ENCODE measurements at regions not wholly inside any gene's neighbourhood (a gene's known extent, or its start where the extent isn't known, plus 50 kb on each side); places are given as distances from the start of the nearest gene placed in this dataset.

DNA sequence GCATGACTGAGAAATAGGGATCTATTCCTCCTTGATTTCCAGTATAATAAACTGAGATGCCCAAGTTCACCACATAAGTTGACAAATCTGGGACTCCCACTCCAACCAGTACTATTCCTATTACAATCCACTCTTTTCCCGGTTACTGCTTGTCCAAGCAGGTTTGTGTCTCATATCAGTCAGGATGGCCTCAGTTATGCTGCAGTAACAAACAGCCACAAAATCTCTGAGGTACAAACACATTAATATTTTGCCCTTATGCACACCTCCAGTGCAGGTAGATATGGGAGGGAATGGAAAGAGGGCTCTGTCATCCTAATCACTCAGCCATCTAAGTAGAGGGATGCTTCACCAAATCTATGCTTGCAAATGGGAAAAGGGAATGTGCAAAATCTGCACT, 207.8 kb downstream of the RAB28 start (continued):
- TF ChIP-seq CEBPB (IDR thresholded peaks at IDR 0.05; ENCODE audit: low read depth) (no peak), POLR2A (IDR thresholded peaks at IDR 0.05; ENCODE audit: borderline replicate concordance, extremely low read depth, insufficient read depth, insufficient read length) (no peak), ZFX (IDR thresholded peaks at IDR 0.05) (no peak), CTCF (IDR thresholded peaks at IDR 0.05 in 2 of 3, conservative IDR thresholded peaks at IDR 0.05 in 1 of 3; ENCODE audit: borderline replicate concordance in 1 of 3, insufficient read depth in 1 of 3, low read depth in 2 of 3, low read length in 2 of 3) (no peak), EZH2phosphoT487 (IDR thresholded peaks at IDR 0.05; ENCODE audit: borderline replicate concordance) (no peak)
- TF ChIP-seq, protein P1, sequence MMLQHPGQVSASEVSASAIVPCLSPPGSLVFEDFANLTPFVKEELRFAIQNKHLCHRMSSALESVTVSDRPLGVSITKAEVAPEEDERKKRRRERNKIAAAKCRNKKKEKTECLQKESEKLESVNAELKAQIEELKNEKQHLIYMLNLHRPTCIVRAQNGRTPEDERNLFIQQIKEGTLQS (IDR thresholded peaks at IDR 0.05) = no peak

GRCh38 chr4:13268703-13269102, 215.4 kb downstream of the RAB28 start:
- ATAC-seq (no peak), DNase-seq (ENCODE audit: low read depth, low spot score) (no peak)
- RAD21 ChIA-PET (ENCODE audit: low non-redundant PET in 1 of 2, low total read pairs in 2 of 2, uncharacterized antibody in 2 of 2, unreplicated experiment in 2 of 2) = no interaction called here
- no peaks in the 10 kb centered on the region for H3K27me3 ChIP-seq (ENCODE audit: insufficient read depth, low read length)
- no peaks in the 10 kb centered on the region for H3K4me1 ChIP-seq (ENCODE audit: control insufficient read depth in 1 of 2, insufficient read depth in 2 of 2, low read length in 2 of 2)
- H4K20me1 ChIP-seq (ENCODE audit: insufficient read depth) = no peaks in the 10 kb centered on the region
- no peak overlapping the region for H3K27ac ChIP-seq (ENCODE audit: low read depth, low read length)
- H3K79me2 ChIP-seq (ENCODE audit: insufficient read depth, low read length) = no peaks in the 10 kb centered on the region
- no peaks in the 10 kb centered on the region for H3K9me2 ChIP-seq (ENCODE audit: insufficient read depth)
- H2AFZ ChIP-seq (ENCODE audit: low read depth, low read length, poor library complexity, severe bottlenecking) = no peak overlapping the region
- BruUV-seq (replicated peaks) = no TSS peak
- H3K9ac ChIP-seq (ENCODE audit: low read length) = no peak overlapping the region
- CTCF ChIA-PET = no interaction called here
- POLR2A ChIA-PET = no interaction called here
- H3K9me3 ChIP-seq (ENCODE audit: control insufficient read depth in 1 of 2, insufficient read depth in 1 of 2, low read depth in 1 of 2, low read length in 2 of 2) = no peaks in the 10 kb centered on the region
- H3K4me3 ChIP-seq (replicated peaks in 1 of 2; ENCODE audit: low read depth in 1 of 2, low read length in 2 of 2) = no peak overlapping the region
- no peaks in the 10 kb centered on the region for H3K36me3 ChIP-seq (ENCODE audit: control insufficient read depth in 1 of 2, insufficient read depth in 2 of 2, low read length in 2 of 2)
- intact Hi-C loops (cut with micrococcal nuclease) = no loop called here
- no peak overlapping the region for H3K4me2 ChIP-seq (ENCODE audit: low read length)
- TF ChIP-seq SP1 (IDR thresholded peaks at IDR 0.05; ENCODE audit: low read depth) (no peak), EZH2 (IDR thresholded peaks at IDR 0.05) (no peak), FOSL1 (IDR thresholded peaks at IDR 0.05; ENCODE audit: low read depth) (no peak), ELF1 (IDR thresholded peaks at IDR 0.05; ENCODE audit: borderline replicate concordance, low read depth) (no peak), YY1 (IDR thresholded peaks at IDR 0.05; ENCODE audit: extremely low read depth, insufficient replicate concordance, low read depth, low read length) (no peak), EGR1 (IDR thresholded peaks at IDR 0.05; ENCODE audit: low read depth) (no peak), REST (IDR thresholded peaks at IDR 0.05; ENCODE audit: low read depth) (no peak), MAX (IDR thresholded peaks at IDR 0.05) (no peak), POLR2A (IDR thresholded peaks at IDR 0.05; ENCODE audit: borderline replicate concordance, extremely low read depth, insufficient read depth, insufficient read length) (no peak), ZNF274 (IDR thresholded peaks at IDR 0.05; ENCODE audit: low read depth, low read length) (no peak), RAD21 (IDR thresholded peaks at IDR 0.05; ENCODE audit: low read depth) (no peak), CTCF (IDR thresholded peaks at IDR 0.05 in 2 of 3, conservative IDR thresholded peaks at IDR 0.05 in 1 of 3; ENCODE audit: borderline replicate concordance in 1 of 3, insufficient read depth in 1 of 3, low read depth in 2 of 3, low read length in 2 of 3) (no peak), CBX3 (IDR thresholded peaks at IDR 0.05; ENCODE audit: low read depth) (no peak)
- TF ChIP-seq, protein P1 (IDR thresholded peaks at IDR 0.05) = no peak
